Ectodermal cell (in vitro differentiated cells): ENCODE measurements at regions not wholly inside any gene's neighbourhood (a gene's known extent, or its start where the extent isn't known, plus 50 kb on each side); places are given as distances from the start of the nearest gene placed in this dataset.

Experiments used
- H3K27ac ChIP-seq: 2 replicates; pipeline ENCODE4 v1.7.0; 2013; ENCODE audit warnings: mild to moderate bottlenecking, low read depth, low read length; ENCODE audit not compliant: insufficient read depth, poor library complexity, severe bottlenecking
- H3K27me3 ChIP-seq: 2 replicates; pipeline ENCODE4 v1.7.0; 2013; ENCODE audit warnings: mild to moderate bottlenecking, low read length; ENCODE audit not compliant: insufficient read depth, control insufficient read depth, poor library complexity, severe bottlenecking
- H3K36me3 ChIP-seq: one replicate; pipeline ENCODE4 v1.7.0; 2013; ENCODE audit warnings: low read length; ENCODE audit not compliant: control insufficient read depth, insufficient read depth
- H3K4me1 ChIP-seq: one replicate; pipeline ENCODE4 v1.7.0; 2013; ENCODE audit warnings: low read length; ENCODE audit not compliant: control insufficient read depth, insufficient read depth
- H3K4me3 ChIP-seq: 2 replicates; pipeline ENCODE4 v1.7.0; 2013; ENCODE audit warnings: low read depth, low read length, control low read depth; ENCODE audit not compliant: insufficient read depth
- H3K9me3 ChIP-seq: 2 replicates; pipeline ENCODE4 v1.7.0; 2013; ENCODE audit warnings: mild to moderate bottlenecking, low read length, moderate library complexity; ENCODE audit not compliant: control insufficient read depth
- WGBS, 2 experiments: methylation state at CpG; one replicate each; pipeline ENCODE4 v1.1.7; 2013; ENCODE audit warnings: missing lambda C conversion rate in 2 of 2; 5-methylcytosine and 5-hydroxymethylcytosine counted together

- no peak overlapping the region for H3K27ac ChIP-seq
- WGBS, 2 experiments, result 85 to 100% methylated on average over 1 to 2 of the region's 2 CpGs
- no peaks in the 10 kb centered on the region for H3K27me3 ChIP-seq
- no peak overlapping the region for H3K4me3 ChIP-seq
- no peaks in the 10 kb centered on the region for H3K36me3 ChIP-seq
- H3K9me3 ChIP-seq, result no peaks in the 10 kb centered on the region
- no peaks in the 10 kb centered on the region for H3K4me1 ChIP-seq
Observed at GRCh38 chr5:152274224-152274623, 130.9 kb downstream of the NMUR2 start.

- Histone ChIP-seq H3K27ac (no peak overlapping the region), H3K27me3 (no peaks in the 10 kb centered on the region), H3K9me3 (no peaks in the 10 kb centered on the region), H3K4me1 (no peaks in the 10 kb centered on the region), H3K4me3 (no peak overlapping the region), H3K36me3 (no peaks in the 10 kb centered on the region)
- 70 to 72% methylated on average over 5 of the region's 5 CpGs for WGBS, 2 experiments
Observed at GRCh38 chr5:152271420-152271819, 133.7 kb downstream of the NMUR2 start.

GRCh38 chr5:152270096-152270495, 135.0 kb downstream of the NMUR2 start:
- no peaks in the 10 kb centered on the region for H3K36me3 ChIP-seq
- H3K27ac ChIP-seq, result no peak overlapping the region
- H3K4me3 ChIP-seq, result no peak overlapping the region
- H3K9me3 ChIP-seq, result no peaks in the 10 kb centered on the region
- no peaks in the 10 kb centered on the region for H3K4me1 ChIP-seq
- 98% methylated on average over 2 of the region's 2 CpGs for WGBS, 2 experiments
- H3K27me3 ChIP-seq, result no peaks in the 10 kb centered on the region

- H3K36me3 ChIP-seq, result no peaks in the 10 kb centered on the region
- H3K9me3 ChIP-seq, result no peaks in the 10 kb centered on the region
- no peak overlapping the region for H3K4me3 ChIP-seq
- H3K4me1 ChIP-seq, result no peaks in the 10 kb centered on the region
- H3K27ac ChIP-seq, result no peak overlapping the region
- WGBS, 2 experiments, result 93 to 95% methylated on average over 1 of the region's 1 CpG
- H3K27me3 ChIP-seq, result no peaks in the 10 kb centered on the region
Observed at GRCh38 chr5:152269533-152269932, 135.5 kb downstream of the NMUR2 start.

GRCh38 chr5:152264645-152265254, 140.3 kb downstream of the NMUR2 start:
- Histone ChIP-seq H3K36me3 (no peaks in the 10 kb centered on the region), H3K4me1 (peaks cover 5% of the 10 kb centered on the region), H3K27ac (no peak overlapping the region), H3K9me3 (no peaks in the 10 kb centered on the region), H3K4me3 (no peak overlapping the region), H3K27me3 (peaks cover 9% of the 10 kb centered on the region)
- WGBS, 2 experiments, result 87 to 92% methylated on average over 5 of the region's 5 CpGs

GRCh38 chr5:152262667-152263066, 142.4 kb downstream of the NMUR2 start:
- Histone ChIP-seq H3K27ac (no peak overlapping the region), H3K36me3 (no peaks in the 10 kb centered on the region), H3K4me3 (no peak overlapping the region), H3K4me1 (peaks cover 5% of the 10 kb centered on the region), H3K9me3 (no peaks in the 10 kb centered on the region), H3K27me3 (peaks cover 9% of the 10 kb centered on the region)
- WGBS, 2 experiments, result 11 to 22% methylated on average over 4 of the region's 4 CpGs

- 94 to 96% methylated on average over 7 of the region's 7 CpGs for WGBS, 2 experiments
- peaks cover 9% of the 10 kb centered on the region for H3K27me3 ChIP-seq
- H3K36me3 ChIP-seq, result no peaks in the 10 kb centered on the region
Observed at GRCh38 chr5:152260940-152261339, 144.1 kb downstream of the NMUR2 start.

GRCh38 chr5:152259702-152260101, 145.4 kb downstream of the NMUR2 start:
- no peaks in the 10 kb centered on the region for H3K36me3 ChIP-seq
- 82 to 86% methylated on average over 1 of the region's 1 CpG for WGBS, 2 experiments
- no peak overlapping the region for H3K4me3 ChIP-seq
- H3K27ac ChIP-seq, result no peak overlapping the region
- H3K27me3 ChIP-seq, result peaks cover 9% of the 10 kb centered on the region
- no peaks in the 10 kb centered on the region for H3K9me3 ChIP-seq
- peaks cover 5% of the 10 kb centered on the region for H3K4me1 ChIP-seq

More at GRCh38 chr5:152260940-152261339, 144.1 kb downstream of the NMUR2 start:
- Histone ChIP-seq H3K4me3 (no peak overlapping the region), H3K4me1 (peaks cover 5% of the 10 kb centered on the region), H3K9me3 (no peaks in the 10 kb centered on the region), H3K27ac (no peak overlapping the region)

GRCh38 chr5:152256580-152256979, 148.5 kb downstream of the NMUR2 start:
- Histone ChIP-seq H3K36me3 (no peaks in the 10 kb centered on the region), H3K27ac (no peak overlapping the region), H3K27me3 (peaks cover 4% of the 10 kb centered on the region), H3K4me3 (no peak overlapping the region), H3K4me1 (no peaks in the 10 kb centered on the region), H3K9me3 (no peaks in the 10 kb centered on the region)
- WGBS, 2 experiments, result 92 to 93% methylated on average over 3 of the region's 3 CpGs

- Histone ChIP-seq H3K4me1 (no peaks in the 10 kb centered on the region), H3K27me3 (peaks cover 4% of the 10 kb centered on the region), H3K9me3 (no peaks in the 10 kb centered on the region), H3K4me3 (no peak overlapping the region), H3K27ac (no peak overlapping the region), H3K36me3 (no peaks in the 10 kb centered on the region)
- 85 to 92% methylated on average over 2 to 3 of the region's 3 CpGs for whole genome bisulfite sequencing, 2 experiments
Observed at GRCh38 chr5:152255411-152255810, 149.7 kb downstream of the NMUR2 start.
